ENCODE measurements at regions not wholly inside any gene's neighbourhood (a gene's known extent, or its start where the extent isn't known, plus 50 kb on each side); places are given as distances from the start of the nearest gene placed in this dataset.

- no peaks in the 10 kb centered on the region for H3K27me3 ChIP-seq
- no peak for TF ChIP-seq CTCF (IDR thresholded peaks at IDR 0.05)
- intact Hi-C loops (cut with DNase I): no loop called here
Observed at GRCh38 chr4:135098061-135098460, 896.5 kb upstream of the PABPC4L start.

GRCh38 chr4:135073389-135073788, 871.8 kb upstream of the PABPC4L start:
- no peaks in the 10 kb centered on the region for H3K4me1 ChIP-seq
- no peak for DNase-seq
- no peaks in the 10 kb centered on the region for H3K27me3 ChIP-seq
- intact Hi-C loops (cut with DNase I): no loop called here
- no peaks in the 10 kb centered on the region for H3K9me3 ChIP-seq
- H3K27ac ChIP-seq: no peak overlapping the region
- no peak for TF ChIP-seq CTCF (IDR thresholded peaks at IDR 0.05)
- H3K4me3 ChIP-seq: no peak overlapping the region
- H3K9ac ChIP-seq (ENCODE audit: low read depth in 2 of 2, low read length in 2 of 2): no peak overlapping the region
- no peaks in the 10 kb centered on the region for H3K36me3 ChIP-seq

More at GRCh38 chr4:135098061-135098460, 896.5 kb upstream of the PABPC4L start:
- DNase-seq: no peak
- no peak overlapping the region for H3K9ac ChIP-seq (ENCODE audit: low read depth in 2 of 2, low read length in 2 of 2)
- no peaks in the 10 kb centered on the region for H3K4me1 ChIP-seq
- no peaks in the 10 kb centered on the region for H3K36me3 ChIP-seq
- no peak overlapping the region for H3K4me3 ChIP-seq
- H3K9me3 ChIP-seq: no peaks in the 10 kb centered on the region
- H3K27ac ChIP-seq: no peak overlapping the region

GRCh38 chr4:135072553-135072952, 871.0 kb upstream of the PABPC4L start:
- no peaks in the 10 kb centered on the region for H3K4me1 ChIP-seq
- H3K27ac ChIP-seq: no peak overlapping the region
- no peaks in the 10 kb centered on the region for H3K9me3 ChIP-seq
- intact Hi-C loops (cut with DNase I): no loop called here
- no peaks in the 10 kb centered on the region for H3K36me3 ChIP-seq
- no peak overlapping the region for H3K4me3 ChIP-seq
- DNase-seq: no peak
- H3K27me3 ChIP-seq: no peaks in the 10 kb centered on the region
- TF ChIP-seq CTCF (IDR thresholded peaks at IDR 0.05): no peak
- H3K9ac ChIP-seq (ENCODE audit: low read depth in 2 of 2, low read length in 2 of 2): no peak overlapping the region

DNA sequence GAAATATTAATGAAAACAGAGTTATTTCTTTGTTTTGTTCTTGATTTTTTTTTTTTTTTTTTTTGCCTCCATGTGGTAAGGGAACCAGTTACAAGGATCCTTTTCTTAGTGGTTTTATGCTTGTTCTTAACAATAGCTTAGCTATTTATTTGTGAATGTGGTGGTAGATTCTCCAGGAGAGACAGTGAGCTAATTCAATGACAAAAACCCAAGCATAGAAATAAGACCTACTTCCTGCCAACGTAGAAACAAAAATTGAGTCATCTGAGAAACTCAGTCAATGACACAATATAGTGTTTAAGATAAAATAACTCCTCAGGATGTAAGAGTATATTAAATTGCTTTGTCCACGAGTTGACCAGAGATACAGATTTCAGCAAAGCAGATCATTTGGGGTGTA, 863.8 kb upstream of the PABPC4L start:
- Histone ChIP-seq H3K4me1 (no peaks in the 10 kb centered on the region), H3K27me3 (no peaks in the 10 kb centered on the region), H3K9me3 (no peaks in the 10 kb centered on the region), H3K9ac (ENCODE audit: low read depth in 2 of 2, low read length in 2 of 2) (no peak overlapping the region), H3K36me3 (no peaks in the 10 kb centered on the region), H3K4me3 (no peak overlapping the region), H3K27ac (no peak overlapping the region)
- DNase-seq: no peak
- intact Hi-C loops (cut with DNase I): no loop called here
- TF ChIP-seq CTCF (IDR thresholded peaks at IDR 0.05): no peak

- Histone ChIP-seq H3K27ac (no peak overlapping the region), H3K4me3 (no peak overlapping the region), H3K9ac (ENCODE audit: low read depth in 2 of 2, low read length in 2 of 2) (no peak overlapping the region), H3K36me3 (no peaks in the 10 kb centered on the region), H3K9me3 (no peaks in the 10 kb centered on the region), H3K4me1 (no peaks in the 10 kb centered on the region), H3K27me3 (no peaks in the 10 kb centered on the region)
- intact Hi-C loops (cut with DNase I): no loop called here
- no peak for DNase-seq
- TF ChIP-seq CTCF (IDR thresholded peaks at IDR 0.05): no peak
Observed at GRCh38 chr4:135050086-135050717, 848.6 kb upstream of the PABPC4L start.
